ENCODE measurements at regions not wholly inside any gene's neighbourhood (a gene's known extent, or its start where the extent isn't known, plus 50 kb on each side); places are given as distances from the start of the nearest gene placed in this dataset.
"Not testable (repeated sequence)": the region's sequence is repeated elsewhere in the genome, so short reads cannot be mapped to it uniquely, and the experiment has no call there.

DNA sequence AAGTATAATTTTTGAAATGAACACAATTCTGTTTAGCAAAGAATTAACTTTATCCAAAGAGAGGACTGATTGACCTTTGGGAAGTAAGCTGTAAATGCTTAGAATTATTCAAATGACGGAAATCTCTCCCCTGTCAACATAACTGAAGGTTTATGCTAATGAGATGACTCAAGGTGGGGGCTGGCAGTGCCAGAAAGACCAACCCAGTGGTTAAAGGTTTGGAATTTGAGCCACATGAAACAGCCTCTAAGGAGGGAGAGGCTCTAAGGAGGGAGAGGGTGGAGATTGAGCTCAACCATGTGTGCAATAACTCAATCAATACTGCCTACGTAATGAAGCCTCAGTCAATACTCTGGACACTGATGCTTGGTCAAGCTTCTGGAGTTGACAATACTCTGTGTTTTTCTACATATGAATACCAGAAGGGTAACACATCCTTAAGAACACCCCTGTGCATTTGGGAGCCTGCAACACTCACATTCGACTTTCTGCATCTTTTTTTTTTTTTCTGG is 123.4 kb upstream of the TENT5A start:
- DNase-seq (no peak), ATAC-seq (replicated peaks in 1 of 2) (no peak)
- H3K27me3 Mint-ChIP-seq (ENCODE audit: low read depth) = no peaks in the 10 kb centered on the region
- H3K27ac Mint-ChIP-seq = no peak overlapping the region
- peaks cover 13 to 15% of the 10 kb centered on the region in 2 donors for H3K9me3 Mint-ChIP-seq
- H3K4me3 Mint-ChIP-seq = no peak overlapping the region
- no peaks in the 10 kb centered on the region for H3K36me3 Mint-ChIP-seq (ENCODE audit: insufficient read depth in 2 of 2)
- H3K4me1 Mint-ChIP-seq (ENCODE audit: low read depth) = no peaks in the 10 kb centered on the region

DNA sequence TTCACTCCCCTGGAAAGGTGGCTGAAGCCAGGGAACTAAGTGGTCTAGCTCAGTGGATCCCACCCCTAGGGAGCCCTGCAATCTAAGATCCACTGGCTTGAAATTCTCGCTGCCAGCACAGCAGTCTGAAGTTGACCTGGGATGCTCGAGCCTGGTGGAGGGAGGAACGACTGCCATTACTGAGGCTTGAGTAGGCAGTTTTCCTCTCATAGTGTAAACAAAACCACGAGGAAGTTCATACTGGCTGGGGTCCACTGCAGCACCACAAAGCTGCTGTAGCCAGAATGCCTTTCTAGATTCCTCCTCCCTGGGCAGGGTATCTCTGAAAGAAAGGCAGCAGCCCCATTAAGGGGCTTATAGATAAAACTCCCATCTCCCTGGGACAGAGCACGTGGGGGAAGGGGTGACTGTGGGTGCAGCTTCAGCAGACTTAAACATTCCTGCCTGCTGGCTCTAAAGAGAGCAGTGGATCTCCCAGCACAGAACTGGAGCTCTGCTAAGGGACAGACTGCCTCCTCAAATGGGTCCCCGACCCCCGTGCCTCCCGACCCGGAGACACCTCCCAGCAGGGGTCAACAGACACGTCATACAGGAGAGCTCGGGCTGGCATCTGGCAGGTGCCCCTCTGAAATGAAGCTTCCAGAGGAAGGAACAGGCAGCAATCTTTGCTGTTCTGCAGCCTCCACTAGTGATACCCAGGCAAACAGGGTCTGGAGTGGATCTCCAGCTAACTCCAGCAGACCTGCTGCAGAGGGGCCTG is 117.4 kb upstream of the TENT5A start:
- DNase-seq; H3K27me3 Mint-ChIP-seq (ENCODE audit: low read depth); H3K4me1 Mint-ChIP-seq (ENCODE audit: low read depth); H3K36me3 Mint-ChIP-seq (ENCODE audit: insufficient read depth in 2 of 2); ATAC-seq (replicated peaks in 1 of 2); H3K4me3 Mint-ChIP-seq; H3K27ac Mint-ChIP-seq: not testable (repeated sequence)
- peaks cover 11 to 14% of the 10 kb centered on the region in 2 donors for H3K9me3 Mint-ChIP-seq

GRCh38 chr6:81865712-81866111 is 113.2 kb upstream of the TENT5A start:
- H3K27ac Mint-ChIP-seq = no peak overlapping the region
- no peaks in the 10 kb centered on the region for H3K36me3 Mint-ChIP-seq (ENCODE audit: insufficient read depth in 2 of 2)
- no peak overlapping the region for H3K4me3 Mint-ChIP-seq
- H3K9me3 Mint-ChIP-seq = peaks cover 0 to under 1% of the 10 kb centered on the region in 2 donors
- ATAC-seq (replicated peaks in 1 of 2) (no peak), DNase-seq (no peak)
- peaks cover 4% of the 10 kb centered on the region for H3K27me3 Mint-ChIP-seq (ENCODE audit: low read depth)
- H3K4me1 Mint-ChIP-seq (ENCODE audit: low read depth) = no peaks in the 10 kb centered on the region

GRCh38 chr6:81864124-81864523 is 111.6 kb upstream of the TENT5A start:
- DNase-seq (no peak), ATAC-seq (replicated peaks in 1 of 2) (no peak)
- H3K27ac Mint-ChIP-seq = no peak overlapping the region
- no peak overlapping the region for H3K4me3 Mint-ChIP-seq
- H3K9me3 Mint-ChIP-seq = no peaks in the 10 kb centered on the region
- H3K4me1 Mint-ChIP-seq (ENCODE audit: low read depth) = no peaks in the 10 kb centered on the region
- peaks cover 4% of the 10 kb centered on the region for H3K27me3 Mint-ChIP-seq (ENCODE audit: low read depth)
- H3K36me3 Mint-ChIP-seq (ENCODE audit: insufficient read depth in 2 of 2) = no peaks in the 10 kb centered on the region

DNA sequence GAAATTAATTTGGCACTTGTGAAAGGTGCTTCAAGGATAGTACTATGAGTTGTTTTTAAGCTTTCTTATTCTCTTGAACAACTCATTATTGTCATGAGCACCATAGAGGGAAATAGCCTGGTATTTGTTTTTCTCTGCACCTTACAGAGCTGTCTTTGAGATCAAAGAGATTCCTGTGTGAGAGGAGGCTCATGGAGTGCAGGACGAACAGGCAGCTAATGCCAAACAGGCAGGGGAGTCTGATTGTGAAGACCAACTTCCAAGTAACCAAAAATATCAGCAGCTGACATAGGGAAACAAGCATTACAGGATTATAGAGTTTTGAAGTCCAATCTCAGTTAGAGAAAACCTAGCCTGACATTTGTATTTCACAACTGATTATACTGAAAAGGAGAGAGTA is 110.6 kb upstream of the TENT5A start:
- ATAC-seq (replicated peaks in 1 of 2) (no peak), DNase-seq (no peak)
- no peaks in the 10 kb centered on the region for H3K36me3 Mint-ChIP-seq (ENCODE audit: insufficient read depth in 2 of 2)
- peaks cover 4% of the 10 kb centered on the region for H3K27me3 Mint-ChIP-seq (ENCODE audit: low read depth)
- no peaks in the 10 kb centered on the region for H3K9me3 Mint-ChIP-seq
- no peak overlapping the region for H3K4me3 Mint-ChIP-seq
- no peaks in the 10 kb centered on the region for H3K4me1 Mint-ChIP-seq (ENCODE audit: low read depth)
- H3K27ac Mint-ChIP-seq = no peak overlapping the region

DNA sequence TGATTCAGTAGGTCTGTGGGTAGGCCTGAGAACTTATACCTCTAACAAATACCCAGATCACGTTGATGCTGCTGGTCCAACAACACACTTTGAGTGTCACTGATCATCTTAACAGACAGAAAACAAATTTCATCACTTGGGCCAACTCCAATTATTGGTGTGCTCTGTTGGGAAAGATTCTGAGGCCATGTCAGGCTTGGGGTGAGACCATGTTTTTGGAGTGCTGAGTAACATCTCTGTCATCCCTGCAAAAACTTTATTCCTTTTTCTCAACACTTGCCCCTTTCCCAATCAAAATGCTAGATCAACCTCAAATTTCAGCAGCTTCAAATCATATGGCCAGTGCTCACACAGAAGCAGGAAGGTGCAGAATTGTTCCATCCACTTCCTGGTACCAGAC is 108.8 kb upstream of the TENT5A start:
- Mint-ChIP-seq H3K36me3 (ENCODE audit: insufficient read depth in 2 of 2) (no peaks in the 10 kb centered on the region), H3K27me3 (ENCODE audit: low read depth) (peaks cover 4% of the 10 kb centered on the region), H3K4me3 (no peak overlapping the region), H3K4me1 (ENCODE audit: low read depth) (no peaks in the 10 kb centered on the region), H3K27ac (no peak overlapping the region), H3K9me3 (peaks cover 1 to 2% of the 10 kb centered on the region in 2 donors)
- ATAC-seq (replicated peaks in 1 of 2) (no peak), DNase-seq (no peak)

- ATAC-seq (replicated peaks in 1 of 2) (no peak), DNase-seq (no peak)
- Mint-ChIP-seq H3K9me3 (peaks cover 1 to 2% of the 10 kb centered on the region in 2 donors), H3K4me1 (ENCODE audit: low read depth) (no peaks in the 10 kb centered on the region), H3K4me3 (no peak overlapping the region), H3K36me3 (ENCODE audit: insufficient read depth in 2 of 2) (no peaks in the 10 kb centered on the region), H3K27ac (no peak overlapping the region), H3K27me3 (ENCODE audit: low read depth) (no peaks in the 10 kb centered on the region)
Observed at GRCh38 chr6:81859884-81860283, 107.4 kb upstream of the TENT5A start.

DNA sequence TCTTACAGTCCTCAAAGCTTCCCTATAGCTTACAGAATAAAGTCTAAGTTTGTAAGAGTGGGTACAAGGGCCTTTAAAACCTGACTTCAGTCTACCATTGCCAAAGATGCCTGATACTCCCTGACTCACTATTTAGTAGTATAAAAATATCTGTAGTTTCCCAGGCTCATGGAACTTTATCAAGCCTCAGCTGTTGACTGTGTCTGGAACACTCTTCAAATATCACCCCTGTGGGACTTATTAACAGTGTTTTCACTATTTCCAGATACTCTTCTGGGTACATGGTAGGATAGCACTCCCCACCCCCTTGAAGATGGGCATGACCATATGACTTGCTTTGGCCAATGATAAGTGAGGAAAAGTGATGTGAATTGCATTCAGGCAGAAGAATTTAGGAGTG is 105.3 kb upstream of the TENT5A start:
- Mint-ChIP-seq H3K27me3 (ENCODE audit: low read depth) (no peaks in the 10 kb centered on the region), H3K4me3 (no peak overlapping the region), H3K27ac (no peak overlapping the region), H3K4me1 (ENCODE audit: low read depth) (no peaks in the 10 kb centered on the region), H3K36me3 (ENCODE audit: insufficient read depth in 2 of 2) (no peaks in the 10 kb centered on the region), H3K9me3 (peaks cover 1 to 3% of the 10 kb centered on the region in 2 donors)
- ATAC-seq (replicated peaks in 1 of 2) (no peak), DNase-seq (no peak)

GRCh38 chr6:81856872-81857271 is 104.4 kb upstream of the TENT5A start:
- ATAC-seq (replicated peaks in 1 of 2) (no peak), DNase-seq (no peak)
- Mint-ChIP-seq H3K9me3 (peaks cover 1 to 3% of the 10 kb centered on the region in 2 donors), H3K36me3 (ENCODE audit: insufficient read depth in 2 of 2) (no peaks in the 10 kb centered on the region), H3K4me1 (ENCODE audit: low read depth) (no peaks in the 10 kb centered on the region), H3K27ac (no peak overlapping the region), H3K4me3 (no peak overlapping the region), H3K27me3 (ENCODE audit: low read depth) (no peaks in the 10 kb centered on the region)

DNA sequence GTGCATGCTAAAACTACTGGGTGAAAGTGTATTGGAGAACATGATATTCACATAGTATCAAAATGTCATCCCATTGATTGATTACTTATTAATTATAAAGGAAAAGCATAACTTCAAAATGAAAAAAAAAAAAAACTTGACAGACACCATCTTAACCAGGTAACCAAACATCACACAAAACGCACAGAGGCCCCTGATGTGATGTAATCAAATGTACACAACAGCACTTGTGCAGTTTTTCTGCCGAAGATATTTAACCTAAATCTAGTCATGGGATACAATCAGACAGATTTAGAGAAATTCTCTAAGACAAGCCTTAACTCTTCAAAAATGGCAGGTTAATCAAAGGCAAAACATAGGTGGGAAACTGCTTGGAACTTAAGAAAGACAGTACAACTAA is 102.0 kb upstream of the TENT5A start:
- DNase-seq (no peak), ATAC-seq (replicated peaks in 1 of 2) (no peak)
- Mint-ChIP-seq H3K9me3 (peaks cover 1 to 7% of the 10 kb centered on the region in 2 donors), H3K4me1 (ENCODE audit: low read depth) (no peaks in the 10 kb centered on the region), H3K27me3 (ENCODE audit: low read depth) (no peaks in the 10 kb centered on the region), H3K27ac (no peak overlapping the region), H3K36me3 (ENCODE audit: insufficient read depth in 2 of 2) (no peaks in the 10 kb centered on the region), H3K4me3 (no peak overlapping the region)

GRCh38 chr6:81853975-81854374 is 101.5 kb upstream of the TENT5A start:
- Mint-ChIP-seq H3K4me1 (ENCODE audit: low read depth) (no peaks in the 10 kb centered on the region), H3K27me3 (ENCODE audit: low read depth) (no peaks in the 10 kb centered on the region), H3K36me3 (ENCODE audit: insufficient read depth in 2 of 2) (no peaks in the 10 kb centered on the region), H3K4me3 (no peak overlapping the region), H3K27ac (no peak overlapping the region), H3K9me3 (peaks cover 3 to 7% of the 10 kb centered on the region in 2 donors)
- ATAC-seq (replicated peaks in 1 of 2) (no peak), DNase-seq (no peak)

GRCh38 chr6:81849248-81849647 is 96.8 kb upstream of the TENT5A start:
- Mint-ChIP-seq H3K27ac (no peak overlapping the region), H3K9me3 (peaks cover 5% of the 10 kb centered on the region in 2 donors), H3K36me3 (ENCODE audit: insufficient read depth in 2 of 2) (no peaks in the 10 kb centered on the region), H3K27me3 (ENCODE audit: low read depth) (peaks cover 14% of the 10 kb centered on the region), H3K4me3 (no peak overlapping the region), H3K4me1 (ENCODE audit: low read depth) (no peaks in the 10 kb centered on the region)
- ATAC-seq (replicated peaks in 1 of 2) (no peak), DNase-seq (no peak)

GRCh38 chr6:81847866-81848265 is 95.4 kb upstream of the TENT5A start:
- H3K27ac Mint-ChIP-seq = no peak overlapping the region

GRCh38 chr6:81844686-81845085 is 92.2 kb upstream of the TENT5A start:
- no peaks in the 10 kb centered on the region for H3K36me3 Mint-ChIP-seq (ENCODE audit: insufficient read depth in 2 of 2)
- no peak overlapping the region for H3K4me3 Mint-ChIP-seq
- no peaks in the 10 kb centered on the region for H3K4me1 Mint-ChIP-seq (ENCODE audit: low read depth)
- H3K27me3 Mint-ChIP-seq (ENCODE audit: low read depth) = peaks cover 14% of the 10 kb centered on the region
- H3K27ac Mint-ChIP-seq = no peak overlapping the region
- ATAC-seq (replicated peaks in 1 of 2) = no peak
- H3K9me3 Mint-ChIP-seq = peaks cover 0 to 5% of the 10 kb centered on the region in 2 donors
- no peak for DNase-seq

More at GRCh38 chr6:81847866-81848265, 95.4 kb upstream of the TENT5A start:
- DNase-seq (no peak), ATAC-seq (replicated peaks in 1 of 2) (no peak)
- Mint-ChIP-seq H3K36me3 (ENCODE audit: insufficient read depth in 2 of 2) (no peaks in the 10 kb centered on the region), H3K27me3 (ENCODE audit: low read depth) (peaks cover 14% of the 10 kb centered on the region), H3K4me3 (no peak overlapping the region), H3K9me3 (peaks cover 4 to 5% of the 10 kb centered on the region in 2 donors), H3K4me1 (ENCODE audit: low read depth) (no peaks in the 10 kb centered on the region)
